ENCODE measurements at regions not wholly inside any gene's neighbourhood (a gene's known extent, or its start where the extent isn't known, plus 50 kb on each side); places are given as distances from the start of the nearest gene placed in this dataset.
A peak's percentile ranks its signal among the peaks of the same experiment; 100 is the strongest.

DNA sequence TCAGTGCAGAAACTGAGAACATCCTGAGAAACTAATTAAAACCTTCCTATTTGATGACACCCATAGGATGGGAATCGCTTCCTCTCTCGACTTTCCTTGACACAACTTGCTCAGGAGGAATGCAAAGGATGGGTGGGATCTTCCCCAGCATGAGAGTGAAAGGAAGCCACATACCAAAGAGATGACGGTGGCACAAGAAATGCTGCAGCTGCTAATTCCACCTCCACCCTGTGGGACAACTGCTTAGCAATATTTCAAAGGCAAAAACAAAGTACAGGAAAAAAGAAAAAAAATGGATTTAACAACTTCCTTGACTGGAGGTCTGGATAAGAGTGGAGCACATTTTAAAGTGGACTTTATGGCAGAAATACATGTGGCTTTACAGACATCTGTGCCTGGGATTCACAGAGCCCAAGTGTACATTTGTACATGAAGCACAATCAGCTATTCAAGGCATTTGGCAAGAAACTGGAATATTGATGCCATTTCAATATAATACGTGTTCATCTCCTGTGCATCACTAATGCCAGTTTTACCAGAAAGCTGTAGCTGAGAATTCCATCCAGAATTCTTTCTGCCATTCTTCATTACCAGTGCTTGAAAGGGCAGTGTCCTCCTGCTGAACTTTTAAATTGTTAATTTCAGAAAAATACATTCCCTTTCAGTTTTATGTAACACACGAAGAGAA is 359.2 kb upstream of the ACTBL2 start:
- Histone ChIP-seq H3K4me3 (ENCODE audit: insufficient read depth, low read depth, low read length) (no peak overlapping the region), H3K4me1 (ENCODE audit: insufficient read depth, low read length) (peaks cover 34% of the 10 kb centered on the region), H3K27me3 (ENCODE audit: insufficient read depth, low read length) (no peaks in the 10 kb centered on the region), H3K79me2 (ENCODE audit: insufficient read depth, low read length) (no peaks in the 10 kb centered on the region), H3K9ac (ENCODE audit: low read length) (peak overlapping the region; percentile 72), H3K4me2 (ENCODE audit: low read length) (peak overlapping the region; percentile 75), H3K36me3 (ENCODE audit: insufficient read depth, low read length) (no peaks in the 10 kb centered on the region), H3K9me3 (ENCODE audit: insufficient read depth, low read depth, low read length) (no peaks in the 10 kb centered on the region), H3K27ac (ENCODE audit: low read depth, low read length) (peak overlapping the region; percentile 91), H2AFZ (ENCODE audit: low read depth, low read length) (peak overlapping the region; percentile 42), H4K20me1 (ENCODE audit: insufficient read depth, low read length) (no peaks in the 10 kb centered on the region)
- H3K4me1 Mint-ChIP-seq (ENCODE audit: low read depth, unreplicated experiment) = peaks cover 55% of the 10 kb centered on the region
- H3K27me3 Mint-ChIP-seq (ENCODE audit: low read depth, unreplicated experiment) = no peaks in the 10 kb centered on the region
- H3K9me3 Mint-ChIP-seq (ENCODE audit: unreplicated experiment) = no peaks in the 10 kb centered on the region
- DNase-seq (ENCODE audit: low read depth) (peak; percentile 99), FAIRE-seq (peak; percentile 99)
- H3K27ac Mint-ChIP-seq (ENCODE audit: unreplicated experiment) = peak overlapping the region; percentile 95
- peaks cover 3% of the 10 kb centered on the region for H3K36me3 Mint-ChIP-seq (ENCODE audit: low read depth, unreplicated experiment)
- H3K4me3 Mint-ChIP-seq (ENCODE audit: unreplicated experiment) = peak overlapping the region; percentile 43
- no peak for TF ChIP-seq EZH2 (IDR thresholded peaks at IDR 0.05; ENCODE audit: insufficient read depth, low read length)
- TF ChIP-seq, protein P1, sequence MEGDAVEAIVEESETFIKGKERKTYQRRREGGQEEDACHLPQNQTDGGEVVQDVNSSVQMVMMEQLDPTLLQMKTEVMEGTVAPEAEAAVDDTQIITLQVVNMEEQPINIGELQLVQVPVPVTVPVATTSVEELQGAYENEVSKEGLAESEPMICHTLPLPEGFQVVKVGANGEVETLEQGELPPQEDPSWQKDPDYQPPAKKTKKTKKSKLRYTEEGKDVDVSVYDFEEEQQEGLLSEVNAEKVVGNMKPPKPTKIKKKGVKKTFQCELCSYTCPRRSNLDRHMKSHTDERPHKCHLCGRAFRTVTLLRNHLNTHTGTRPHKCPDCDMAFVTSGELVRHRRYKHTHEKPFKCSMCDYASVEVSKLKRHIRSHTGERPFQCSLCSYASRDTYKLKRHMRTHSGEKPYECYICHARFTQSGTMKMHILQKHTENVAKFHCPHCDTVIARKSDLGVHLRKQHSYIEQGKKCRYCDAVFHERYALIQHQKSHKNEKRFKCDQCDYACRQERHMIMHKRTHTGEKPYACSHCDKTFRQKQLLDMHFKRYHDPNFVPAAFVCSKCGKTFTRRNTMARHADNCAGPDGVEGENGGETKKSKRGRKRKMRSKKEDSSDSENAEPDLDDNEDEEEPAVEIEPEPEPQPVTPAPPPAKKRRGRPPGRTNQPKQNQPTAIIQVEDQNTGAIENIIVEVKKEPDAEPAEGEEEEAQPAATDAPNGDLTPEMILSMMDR (IDR thresholded peaks at IDR 0.05; ENCODE audit: insufficient read depth, low read depth, low read length) = no peak

DNA sequence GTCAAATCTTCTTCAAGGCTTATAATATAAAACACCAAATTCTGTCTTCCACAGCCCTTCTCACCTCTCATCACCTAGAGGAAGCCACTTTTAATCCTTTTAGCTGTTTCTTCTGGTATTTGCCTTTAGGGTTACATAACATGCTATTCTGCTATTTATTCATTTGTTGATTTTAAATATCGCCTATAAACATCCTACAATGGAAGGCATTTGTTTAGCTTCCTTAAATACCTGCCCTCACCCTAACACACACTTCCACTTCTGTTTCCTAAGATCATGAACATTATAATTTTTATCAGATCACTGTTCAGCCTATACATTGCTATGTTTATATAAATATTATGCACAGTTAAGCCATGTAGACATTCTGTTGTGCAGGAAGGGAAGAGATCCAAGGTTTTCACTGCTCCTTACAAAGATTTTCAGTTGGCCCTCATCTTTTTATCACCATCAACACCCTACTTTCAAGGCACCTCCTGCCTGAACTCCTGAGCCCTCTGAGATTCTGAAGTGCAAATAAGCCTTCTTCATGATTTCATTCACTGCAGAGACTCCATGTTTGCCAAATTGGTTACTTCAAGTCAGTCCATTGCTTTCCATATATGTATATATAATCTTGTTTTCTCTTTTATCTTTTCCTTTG is 356.9 kb upstream of the ACTBL2 start:
- peaks cover 3% of the 10 kb centered on the region for H3K36me3 Mint-ChIP-seq (ENCODE audit: low read depth, unreplicated experiment)
- no peaks in the 10 kb centered on the region for H3K27me3 Mint-ChIP-seq (ENCODE audit: low read depth, unreplicated experiment)
- H3K4me1 Mint-ChIP-seq (ENCODE audit: low read depth, unreplicated experiment) = peaks cover 66% of the 10 kb centered on the region
- H3K9me3 ChIP-seq (ENCODE audit: insufficient read depth, low read depth, low read length) = no peaks in the 10 kb centered on the region
- no peak overlapping the region for H3K4me2 ChIP-seq (ENCODE audit: low read length)
- no peaks in the 10 kb centered on the region for H3K9me3 Mint-ChIP-seq (ENCODE audit: unreplicated experiment)
- H3K27me3 ChIP-seq (ENCODE audit: insufficient read depth, low read length) = no peaks in the 10 kb centered on the region
- H3K4me3 ChIP-seq (ENCODE audit: insufficient read depth, low read depth, low read length) = no peak overlapping the region
- H3K27ac ChIP-seq (ENCODE audit: low read depth, low read length) = peak overlapping the region; percentile 19
- no peaks in the 10 kb centered on the region for H3K36me3 ChIP-seq (ENCODE audit: insufficient read depth, low read length)
- H3K9ac ChIP-seq (ENCODE audit: low read length) = no peak overlapping the region
- H3K27ac Mint-ChIP-seq (ENCODE audit: unreplicated experiment) = no peak overlapping the region
- FAIRE-seq (no peak), DNase-seq (ENCODE audit: low read depth) (no peak)
- H3K4me1 ChIP-seq (ENCODE audit: insufficient read depth, low read length) = peaks cover 45% of the 10 kb centered on the region
- TF ChIP-seq EZH2 (IDR thresholded peaks at IDR 0.05; ENCODE audit: insufficient read depth, low read length) = no peak
- TF ChIP-seq, protein P1 (IDR thresholded peaks at IDR 0.05; ENCODE audit: insufficient read depth, low read depth, low read length) = no peak
- H3K4me3 Mint-ChIP-seq (ENCODE audit: unreplicated experiment) = no peak overlapping the region
- H2AFZ ChIP-seq (ENCODE audit: low read depth, low read length) = no peak overlapping the region
- H3K79me2 ChIP-seq (ENCODE audit: insufficient read depth, low read length) = no peaks in the 10 kb centered on the region
- H4K20me1 ChIP-seq (ENCODE audit: insufficient read depth, low read length) = no peaks in the 10 kb centered on the region

DNA sequence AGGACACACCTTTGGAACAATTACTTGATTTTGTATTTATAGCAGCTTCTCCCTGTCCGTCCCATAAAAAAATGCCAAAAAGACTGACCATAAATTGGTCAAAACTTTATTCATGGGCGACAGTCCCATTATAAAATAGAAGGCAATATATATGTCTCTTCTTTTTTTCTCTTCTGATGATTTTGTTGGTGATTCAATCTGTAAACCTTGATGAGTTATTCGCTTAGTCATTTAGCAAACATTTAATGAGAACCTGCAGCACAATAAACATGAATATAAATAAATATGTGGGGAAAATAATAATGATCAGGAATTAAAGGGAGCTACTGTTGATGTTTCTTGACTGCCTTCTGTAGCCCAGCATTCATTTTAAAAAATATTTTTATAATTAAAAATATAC is 356.4 kb upstream of the ACTBL2 start:
- Histone ChIP-seq H3K79me2 (ENCODE audit: insufficient read depth, low read length) (no peaks in the 10 kb centered on the region), H3K27ac (ENCODE audit: low read depth, low read length) (peak overlapping the region; percentile 87), H4K20me1 (ENCODE audit: insufficient read depth, low read length) (no peaks in the 10 kb centered on the region), H3K27me3 (ENCODE audit: insufficient read depth, low read length) (no peaks in the 10 kb centered on the region), H3K4me2 (ENCODE audit: low read length) (peak overlapping the region; percentile 19), H3K9me3 (ENCODE audit: insufficient read depth, low read depth, low read length) (no peaks in the 10 kb centered on the region), H3K36me3 (ENCODE audit: insufficient read depth, low read length) (no peaks in the 10 kb centered on the region), H3K4me1 (ENCODE audit: insufficient read depth, low read length) (peaks cover 45% of the 10 kb centered on the region), H3K4me3 (ENCODE audit: insufficient read depth, low read depth, low read length) (no peak overlapping the region), H2AFZ (ENCODE audit: low read depth, low read length) (no peak overlapping the region), H3K9ac (ENCODE audit: low read length) (peak overlapping the region; percentile 56)
- DNase-seq (ENCODE audit: low read depth) (no peak), FAIRE-seq (no peak)
- no peaks in the 10 kb centered on the region for H3K27me3 Mint-ChIP-seq (ENCODE audit: low read depth, unreplicated experiment)
- no peaks in the 10 kb centered on the region for H3K9me3 Mint-ChIP-seq (ENCODE audit: unreplicated experiment)
- H3K36me3 Mint-ChIP-seq (ENCODE audit: low read depth, unreplicated experiment) = peaks cover 3% of the 10 kb centered on the region
- H3K4me3 Mint-ChIP-seq (ENCODE audit: unreplicated experiment) = no peak overlapping the region
- no peak for TF ChIP-seq EZH2 (IDR thresholded peaks at IDR 0.05; ENCODE audit: insufficient read depth, low read length)
- TF ChIP-seq, protein P1 (IDR thresholded peaks at IDR 0.05; ENCODE audit: insufficient read depth, low read depth, low read length) = no peak
- H3K27ac Mint-ChIP-seq (ENCODE audit: unreplicated experiment) = no peak overlapping the region
- peaks cover 68% of the 10 kb centered on the region for H3K4me1 Mint-ChIP-seq (ENCODE audit: low read depth, unreplicated experiment)
